Neural progenitor cell (in vitro differentiated cells): ENCODE measurements at regions not wholly inside any gene's neighbourhood (a gene's known extent, or its start where the extent isn't known, plus 50 kb on each side); places are given as distances from the start of the nearest gene placed in this dataset.
"Not testable (repeated sequence)": the region's sequence is repeated elsewhere in the genome, so short reads cannot be mapped to it uniquely, and the experiment has no call there.

Experiments
- DNase-seq: peaks from one replicate; pipeline ENCODE4 v3.0.0-alpha.2; 2016; ENCODE audit warnings: low spot score
- H2AFZ ChIP-seq: fragments of 200-600 bp; sonication (generic); replicated peaks from 2 replicates; pipeline ENCODE4 v1.6.1; 2016; ENCODE audit warnings: antibody characterized with exemption
- H3F3A ChIP-seq: fragments of 200-600 bp; sonication (generic); 2 replicates; pipeline ENCODE4 v1.6.1; 2016; ENCODE audit warnings: antibody characterized with exemption, low read depth
- H3K27ac ChIP-seq: fragments of 200-600 bp; sonication (generic); 2 replicates; pipeline ENCODE4 v1.5.1; 2016; ENCODE audit warnings: mild to moderate bottlenecking
- H3K27me3 ChIP-seq: fragments of 200-600 bp; sonication (generic); 2 replicates; pipeline ENCODE4 v1.6.1; 2016; ENCODE audit warnings: mild to moderate bottlenecking, moderate library complexity
- H3K36me3 ChIP-seq: fragments of 200-600 bp; sonication (generic); 2 replicates; pipeline ENCODE4 v1.5.1; 2016
- H3K4me1 ChIP-seq: fragments of 200-600 bp; sonication (generic); 2 replicates; pipeline ENCODE4 v1.6.1; 2016; ENCODE audit warnings: mixed run types
- H3K4me2 ChIP-seq: fragments of 200-600 bp; sonication (generic); 2 replicates; pipeline ENCODE4 v1.6.1; 2016
- H3K4me3 ChIP-seq: fragments of 200-600 bp; sonication (generic); 2 replicates; pipeline ENCODE4 v1.5.1; 2016
- H3K79me2 ChIP-seq: fragments of 200-600 bp; sonication (generic); 2 replicates; pipeline ENCODE4 v1.6.1; 2016; ENCODE audit warnings: low read depth
- H3K9ac ChIP-seq: fragments of 200-600 bp; sonication (generic); 2 replicates; pipeline ENCODE4 v1.6.1; 2016
- H3K9me3 ChIP-seq: fragments of 200-600 bp; sonication (generic); 2 replicates; pipeline ENCODE4 v1.5.1; 2016; ENCODE audit warnings: low read depth
- H4K20me1 ChIP-seq: fragments of 200-600 bp; sonication (generic); 2 replicates; pipeline ENCODE4 v1.6.1; 2016; ENCODE audit warnings: low read depth
- H3K27ac Mint-ChIP-seq: 3 replicates; pipeline ENCODE4 v1.8.0; 2021; ENCODE audit warnings: mixed read lengths
- H3K27me3 Mint-ChIP-seq: 2 replicates; pipeline ENCODE4 v1.8.0; 2022; ENCODE audit warnings: low read depth, mild to moderate bottlenecking, inconsistent platforms, moderate library complexity, mixed read lengths; ENCODE audit not compliant: insufficient read depth
- H3K36me3 Mint-ChIP-seq: 3 replicates; pipeline ENCODE4 v1.8.0; 2021; ENCODE audit warnings: mixed read lengths
- H3K4me1 Mint-ChIP-seq: 3 replicates; pipeline ENCODE4 v1.8.0; 2021; ENCODE audit warnings: mixed read lengths
- H3K4me3 Mint-ChIP-seq: 3 replicates; pipeline ENCODE4 v1.8.0; 2021; ENCODE audit warnings: mild to moderate bottlenecking, moderate library complexity, mixed read lengths
- H3K9me3 Mint-ChIP-seq: 3 replicates; pipeline ENCODE4 v1.8.0; 2020; ENCODE audit warnings: mixed read lengths
- CTCF ChIP-seq: fragments of 200-600 bp; sonication (generic); IDR thresholded peaks from 2 replicates; pipeline ENCODE4 v1.5.1; 2017; ENCODE audit warnings: antibody characterized with exemption, mild to moderate bottlenecking
- EZH2 ChIP-seq: fragments of 200-600 bp; sonication (generic); IDR thresholded peaks from 2 replicates; pipeline ENCODE4 v1.6.1; 2017; ENCODE audit warnings: antibody characterized with exemption, mild to moderate bottlenecking, moderate library complexity
- EZH2phosphoT487 ChIP-seq: fragments of 200-600 bp; sonication (generic); IDR thresholded peaks from 2 replicates; pipeline ENCODE4 v1.6.1; 2017; ENCODE audit warnings: antibody characterized with exemption

DNA sequence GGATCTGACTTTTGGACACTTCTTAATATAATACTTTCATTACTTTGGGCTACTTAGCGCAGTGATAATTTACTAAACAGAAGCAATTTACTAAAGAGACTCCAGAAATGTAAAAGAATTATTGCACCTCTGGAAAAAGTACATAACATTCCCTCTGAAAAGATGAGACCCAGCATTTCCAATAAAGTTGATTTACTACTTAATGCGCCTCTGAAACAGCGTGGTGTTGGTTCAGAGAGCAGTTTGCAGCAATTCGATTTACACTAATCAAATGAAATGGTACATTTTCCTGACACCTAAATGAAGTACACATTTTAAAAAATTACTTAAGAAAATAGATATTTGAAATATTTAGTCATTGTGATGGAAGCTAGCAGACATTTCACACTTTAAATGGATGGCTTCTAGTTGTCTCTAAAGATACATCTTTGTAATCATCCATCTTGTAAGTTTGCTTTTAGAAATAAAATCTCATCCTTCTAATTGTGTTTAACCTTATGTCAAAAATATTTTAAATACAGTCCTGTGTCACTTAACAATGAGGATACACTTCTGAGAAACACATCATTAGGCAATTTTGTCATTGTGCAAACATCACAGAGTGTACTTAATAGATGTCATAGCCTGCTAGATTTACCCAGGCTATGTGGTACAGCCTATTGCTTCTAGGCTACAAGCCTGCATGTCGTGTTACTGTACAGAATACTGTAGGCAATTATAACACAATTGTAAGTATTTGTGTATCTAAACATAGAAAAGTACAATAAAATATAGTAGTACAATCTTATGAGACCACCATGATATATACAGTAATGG lies 284.6 kb upstream of the UBE2E3 start:
- Mint-ChIP-seq H3K4me3 (no peak overlapping the region), H3K27ac (no peak overlapping the region), H3K9me3 (no peaks in the 10 kb centered on the region), H3K27me3 (no peaks in the 10 kb centered on the region), H3K36me3 (no peaks in the 10 kb centered on the region), H3K4me1 (peaks cover 8% of the 10 kb centered on the region)
- Histone ChIP-seq H3K4me1 (no peaks in the 10 kb centered on the region), H3K9ac (no peak overlapping the region), H4K20me1 (no peaks in the 10 kb centered on the region), H3F3A (peaks cover 3% of the 10 kb centered on the region), H3K27ac (no peak overlapping the region), H2AFZ (no peak overlapping the region), H3K4me3 (no peak overlapping the region), H3K27me3 (no peaks in the 10 kb centered on the region), H3K4me2 (no peak overlapping the region), H3K36me3 (no peaks in the 10 kb centered on the region), H3K79me2 (no peaks in the 10 kb centered on the region), H3K9me3 (no peaks in the 10 kb centered on the region)
- no peak for DNase-seq
- TF ChIP-seq EZH2phosphoT487 (no peak), EZH2 (no peak), CTCF (no peak)

GRCh38 chr2:180694445-180695421 lies 285.7 kb upstream of the UBE2E3 start:
- H3K4me3 Mint-ChIP-seq = no peak overlapping the region
- no peak overlapping the region for H2AFZ ChIP-seq
- TF ChIP-seq EZH2 (no peak), CTCF (no peak), EZH2phosphoT487 (no peak)
- H3K36me3 ChIP-seq = no peaks in the 10 kb centered on the region
- no peaks in the 10 kb centered on the region for H3K9me3 ChIP-seq
- H3K27me3 Mint-ChIP-seq = no peaks in the 10 kb centered on the region
- no peak overlapping the region for H3K27ac ChIP-seq
- DNase-seq = no peak
- H3K9ac ChIP-seq = no peak overlapping the region
- H3K36me3 Mint-ChIP-seq = no peaks in the 10 kb centered on the region
- no peaks in the 10 kb centered on the region for H3K27me3 ChIP-seq
- H3K79me2 ChIP-seq = no peaks in the 10 kb centered on the region
- H3K9me3 Mint-ChIP-seq = no peaks in the 10 kb centered on the region
- H4K20me1 ChIP-seq = no peaks in the 10 kb centered on the region
- H3K4me1 ChIP-seq = no peaks in the 10 kb centered on the region
- H3F3A ChIP-seq = no peaks in the 10 kb centered on the region
- H3K27ac Mint-ChIP-seq = no peak overlapping the region
- H3K4me1 Mint-ChIP-seq = peaks cover 8% of the 10 kb centered on the region
- no peak overlapping the region for H3K4me2 ChIP-seq
- no peak overlapping the region for H3K4me3 ChIP-seq

DNA sequence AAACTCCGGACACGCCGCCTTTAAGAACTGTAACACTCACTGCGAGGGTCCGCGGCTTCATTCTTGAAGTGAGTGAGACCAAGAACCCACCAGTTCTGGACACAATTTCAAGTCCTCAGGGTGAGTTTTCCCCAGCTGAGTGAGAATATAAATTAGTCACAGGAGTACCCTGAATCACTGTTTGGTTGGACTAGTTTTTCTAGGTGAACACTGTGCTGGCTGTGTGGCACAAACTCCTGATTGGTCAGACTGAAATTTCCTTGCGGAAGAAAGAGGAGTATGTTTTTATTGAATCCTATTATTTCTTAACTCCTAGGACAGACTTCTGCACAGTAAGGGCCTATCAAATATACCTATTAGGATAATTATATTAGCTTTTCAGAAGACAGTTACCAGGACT lies 288.1 kb upstream of the UBE2E3 start:
- Histone ChIP-seq H3F3A (no peaks in the 10 kb centered on the region), H3K9me3 (no peaks in the 10 kb centered on the region), H3K4me2 (no peak overlapping the region), H3K4me1 (no peaks in the 10 kb centered on the region), H3K79me2 (no peaks in the 10 kb centered on the region), H3K36me3 (no peaks in the 10 kb centered on the region), H3K27me3 (no peaks in the 10 kb centered on the region), H2AFZ (no peak overlapping the region), H3K9ac (no peak overlapping the region), H4K20me1 (no peaks in the 10 kb centered on the region), H3K27ac (no peak overlapping the region), H3K4me3 (no peak overlapping the region)
- no peaks in the 10 kb centered on the region for H3K27me3 Mint-ChIP-seq
- H3K27ac Mint-ChIP-seq = no peak overlapping the region
- H3K4me3 Mint-ChIP-seq = no peak overlapping the region
- DNase-seq = no peak
- no peaks in the 10 kb centered on the region for H3K9me3 Mint-ChIP-seq
- H3K36me3 Mint-ChIP-seq = no peaks in the 10 kb centered on the region
- H3K4me1 Mint-ChIP-seq = peaks cover 10% of the 10 kb centered on the region
- TF ChIP-seq EZH2 = no peak

DNA sequence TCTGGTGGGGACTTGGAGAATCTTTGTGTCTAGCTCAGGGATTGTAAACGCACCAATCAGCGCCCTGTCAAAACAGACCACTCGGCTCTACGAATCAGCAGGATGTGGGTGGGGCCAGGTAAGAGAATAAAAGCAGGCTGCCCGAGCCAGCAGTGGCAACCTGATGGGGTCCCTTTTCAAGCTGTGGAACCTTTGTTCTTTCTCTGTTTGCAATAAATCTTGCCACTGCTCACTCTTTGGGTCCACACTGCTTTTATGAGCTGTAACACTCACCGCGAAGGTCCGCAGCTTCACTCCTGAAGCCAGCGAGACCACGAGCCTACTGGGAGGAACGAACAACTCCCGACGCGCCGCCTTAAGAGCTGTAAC lies 288.6 kb upstream of the UBE2E3 start:
- H3K79me2 ChIP-seq, H2AFZ ChIP-seq, H3K4me2 ChIP-seq, H3K4me3 Mint-ChIP-seq, H3K9me3 ChIP-seq, H4K20me1 ChIP-seq, H3K4me1 ChIP-seq, H3K36me3 ChIP-seq, H3K36me3 Mint-ChIP-seq, H3K9ac ChIP-seq, H3F3A ChIP-seq, H3K27me3 Mint-ChIP-seq, H3K27ac ChIP-seq, H3K9me3 Mint-ChIP-seq, H3K4me3 ChIP-seq, H3K27ac Mint-ChIP-seq, DNase-seq, H3K27me3 ChIP-seq: not testable (repeated sequence)
- peaks cover 10% of the 10 kb centered on the region for H3K4me1 Mint-ChIP-seq

GRCh38 chr2:180691186-180691854 lies 289.1 kb upstream of the UBE2E3 start:
- H3F3A ChIP-seq, H3K27ac ChIP-seq, H3K79me2 ChIP-seq, H3K36me3 Mint-ChIP-seq, H3K4me1 ChIP-seq, H3K9me3 ChIP-seq, H3K27me3 ChIP-seq, H3K9ac ChIP-seq, H3K4me2 ChIP-seq, H3K27ac Mint-ChIP-seq, H3K4me3 ChIP-seq, H3K36me3 ChIP-seq, H3K27me3 Mint-ChIP-seq, H3K4me3 Mint-ChIP-seq, H4K20me1 ChIP-seq, H3K9me3 Mint-ChIP-seq, H2AFZ ChIP-seq, DNase-seq: not testable (repeated sequence)
- H3K4me1 Mint-ChIP-seq = peaks cover 10% of the 10 kb centered on the region
